Muscle layer of duodenum (tissue), 2 donors: ENCODE measurements at regions not wholly inside any gene's neighbourhood (a gene's known extent, or its start where the extent isn't known, plus 50 kb on each side); places are given as distances from the start of the nearest gene placed in this dataset.

Source experiments
- H3K27ac ChIP-seq: one replicate; pipeline ENCODE4 v1.7.0; 2013; ENCODE audit warnings: mild to moderate bottlenecking, low read length
- H3K27me3 ChIP-seq: one replicate; pipeline ENCODE4 v1.7.0; 2013; ENCODE audit warnings: low read depth, mild to moderate bottlenecking, control low read depth, low read length
- H3K36me3 ChIP-seq, 2 donors: one replicate each; pipeline ENCODE4 v1.7.0; 2013; ENCODE audit warnings: low read length in 2 of 2, control low read depth in 1 of 2, mild to moderate bottlenecking in 1 of 2; ENCODE audit not compliant: insufficient read depth in 2 of 2, control insufficient read depth in 1 of 2
- H3K4me1 ChIP-seq, 2 donors: one replicate each; pipeline ENCODE4 v1.7.0; 2013; ENCODE audit warnings: low read length in 2 of 2, mild to moderate bottlenecking in 2 of 2, control low read depth in 1 of 2, moderate library complexity in 1 of 2; ENCODE audit not compliant: insufficient read depth in 2 of 2, control insufficient read depth in 1 of 2
- H3K4me3 ChIP-seq, 2 donors: one replicate each; pipeline ENCODE4 v1.7.0; 2013; ENCODE audit warnings: low read length in 2 of 2, low read depth in 1 of 2, mild to moderate bottlenecking in 1 of 2
- H3K9me3 ChIP-seq, 2 donors: one replicate each; pipeline ENCODE4 v1.7.0; 2013; ENCODE audit warnings: low read length in 2 of 2, control low read depth in 1 of 2, mild to moderate bottlenecking in 1 of 2; ENCODE audit not compliant: control insufficient read depth in 1 of 2
- donor health status: healthy.

- Histone ChIP-seq H3K9me3 (no peaks in the 10 kb centered on the region), H3K27me3 (no peaks in the 10 kb centered on the region)
Observed at GRCh38 chr12:5295996-5296395, 135.9 kb upstream of the NTF3 start.

DNA sequence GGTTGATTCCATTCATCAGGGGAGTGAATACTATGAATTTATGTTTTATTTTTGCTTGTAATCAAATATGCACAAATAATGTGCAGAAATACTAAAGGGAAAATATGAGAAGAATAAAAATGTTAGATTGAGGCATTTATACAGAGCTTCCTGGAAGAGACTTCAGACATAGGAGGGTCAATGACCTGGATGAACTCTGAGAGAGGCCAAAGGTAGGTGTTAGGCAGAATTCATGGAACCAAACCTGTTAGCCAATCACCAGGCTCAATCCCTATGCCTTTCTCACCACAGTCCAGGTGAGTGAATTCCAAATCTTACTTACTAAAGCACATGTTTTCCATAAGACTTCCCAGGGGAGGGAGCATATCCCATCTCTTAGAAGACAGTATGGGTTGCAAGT lies 130.4 kb upstream of the NTF3 start:
- H3K27ac ChIP-seq = no peak overlapping the region

More at GRCh38 chr12:5295996-5296395, 135.9 kb upstream of the NTF3 start:
- Histone ChIP-seq H3K4me1 (no peaks in the 10 kb centered on the region), H3K36me3 (no peaks in the 10 kb centered on the region), H3K4me3 (no peak overlapping the region), H3K27ac (no peak overlapping the region)

DNA sequence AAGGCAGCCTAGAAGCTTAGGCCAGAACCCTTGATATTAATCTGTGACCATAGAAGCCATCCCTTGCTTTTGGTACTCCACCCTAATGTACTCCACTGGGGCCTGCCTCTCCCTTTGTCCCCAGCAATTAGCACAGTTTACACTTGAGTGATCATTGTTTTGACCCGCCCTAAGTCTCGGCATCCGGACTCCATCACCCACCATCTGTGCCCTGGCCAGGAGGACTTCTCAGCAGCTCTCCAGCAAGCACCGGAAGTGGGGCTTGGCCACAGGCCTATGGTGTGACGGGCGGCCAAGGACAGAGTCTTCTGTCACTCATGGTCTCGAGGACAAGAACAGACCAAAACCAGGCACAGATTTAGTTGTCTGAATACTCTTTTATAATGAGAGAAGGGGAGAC lies 126.5 kb upstream of the NTF3 start:
- H3K9me3 ChIP-seq = no peaks in the 10 kb centered on the region
- H3K4me3 ChIP-seq = no peak overlapping the region
- no peaks in the 10 kb centered on the region for H3K27me3 ChIP-seq
- no peak overlapping the region for H3K27ac ChIP-seq
- no peaks in the 10 kb centered on the region for H3K4me1 ChIP-seq
- no peaks in the 10 kb centered on the region for H3K36me3 ChIP-seq

More for the DNA sequence above, 130.4 kb upstream of the NTF3 start:
- Histone ChIP-seq H3K36me3 (no peaks in the 10 kb centered on the region), H3K4me3 (no peak overlapping the region), H3K4me1 (no peaks in the 10 kb centered on the region), H3K27me3 (no peaks in the 10 kb centered on the region), H3K9me3 (no peaks in the 10 kb centered on the region)

GRCh38 chr12:5305886-5306545 lies 125.9 kb upstream of the NTF3 start:
- no peak overlapping the region for H3K4me3 ChIP-seq
- H3K4me1 ChIP-seq = no peaks in the 10 kb centered on the region
- no peak overlapping the region for H3K27ac ChIP-seq

DNA sequence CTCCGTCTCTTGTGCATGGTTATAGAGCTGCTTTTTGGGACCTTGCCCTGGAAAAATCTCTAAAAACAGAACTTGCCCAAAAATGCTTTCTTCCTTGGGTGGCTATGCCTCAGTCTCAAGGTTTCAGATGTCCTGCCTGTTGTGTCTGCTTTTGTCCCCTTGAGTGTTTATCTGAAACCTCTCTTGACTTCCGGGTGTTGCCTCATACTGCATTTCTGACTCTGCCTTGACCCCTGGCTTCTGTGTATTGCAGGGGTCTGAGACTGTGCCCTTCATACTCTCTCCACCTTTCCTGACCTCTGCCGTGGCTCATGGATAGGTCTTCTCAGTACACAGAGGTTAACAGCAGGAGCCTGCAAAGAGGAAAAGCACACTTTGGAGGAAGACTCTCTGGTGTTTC lies 124.8 kb upstream of the NTF3 start:
- H3K27me3 ChIP-seq = no peaks in the 10 kb centered on the region
- H3K9me3 ChIP-seq = no peaks in the 10 kb centered on the region
- H3K4me3 ChIP-seq = no peak overlapping the region
- H3K4me1 ChIP-seq = no peaks in the 10 kb centered on the region
- H3K36me3 ChIP-seq = no peaks in the 10 kb centered on the region
- no peak overlapping the region for H3K27ac ChIP-seq

More at GRCh38 chr12:5305886-5306545, 125.9 kb upstream of the NTF3 start:
- no peaks in the 10 kb centered on the region for H3K9me3 ChIP-seq
- H3K27me3 ChIP-seq = no peaks in the 10 kb centered on the region
- H3K36me3 ChIP-seq = no peaks in the 10 kb centered on the region

- Histone ChIP-seq H3K27me3 (no peaks in the 10 kb centered on the region), H3K9me3 (no peaks in the 10 kb centered on the region), H3K4me1 (no peaks in the 10 kb centered on the region), H3K27ac (no peak overlapping the region), H3K4me3 (no peak overlapping the region), H3K36me3 (no peaks in the 10 kb centered on the region)
Observed at GRCh38 chr12:5308216-5308615, 123.7 kb upstream of the NTF3 start.

DNA sequence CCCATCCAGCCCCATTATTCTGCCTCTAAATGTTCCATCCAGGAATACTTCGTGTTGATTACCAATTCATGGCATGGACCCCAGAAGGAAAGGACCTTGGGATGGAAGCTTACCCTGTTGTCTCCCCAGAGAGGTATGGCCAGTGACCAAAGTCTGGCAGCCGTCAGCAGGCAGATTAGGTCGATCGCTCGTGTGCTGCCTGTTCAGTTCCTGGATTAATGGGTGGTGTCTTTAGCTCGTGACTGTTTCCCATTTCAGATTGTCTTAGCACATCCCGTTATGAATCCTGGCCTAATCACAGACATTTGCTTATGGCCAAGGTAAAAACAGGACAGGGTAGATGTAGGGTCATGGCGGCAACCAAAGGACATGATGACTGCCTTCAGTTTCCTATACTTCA lies 122.9 kb upstream of the NTF3 start:
- H3K9me3 ChIP-seq = peaks cover 0 to 3% of the 10 kb centered on the region in 2 donors
- no peaks in the 10 kb centered on the region for H3K27me3 ChIP-seq
- H3K4me1 ChIP-seq = no peaks in the 10 kb centered on the region
- no peak overlapping the region for H3K4me3 ChIP-seq
- H3K36me3 ChIP-seq = no peaks in the 10 kb centered on the region
- H3K27ac ChIP-seq = no peak overlapping the region

GRCh38 chr12:5309654-5310053 lies 122.3 kb upstream of the NTF3 start:
- Histone ChIP-seq H3K4me3 (no peak overlapping the region), H3K27me3 (no peaks in the 10 kb centered on the region), H3K36me3 (no peaks in the 10 kb centered on the region), H3K9me3 (peaks cover 3 to 7% of the 10 kb centered on the region in 2 donors), H3K27ac (no peak overlapping the region), H3K4me1 (no peaks in the 10 kb centered on the region)

DNA sequence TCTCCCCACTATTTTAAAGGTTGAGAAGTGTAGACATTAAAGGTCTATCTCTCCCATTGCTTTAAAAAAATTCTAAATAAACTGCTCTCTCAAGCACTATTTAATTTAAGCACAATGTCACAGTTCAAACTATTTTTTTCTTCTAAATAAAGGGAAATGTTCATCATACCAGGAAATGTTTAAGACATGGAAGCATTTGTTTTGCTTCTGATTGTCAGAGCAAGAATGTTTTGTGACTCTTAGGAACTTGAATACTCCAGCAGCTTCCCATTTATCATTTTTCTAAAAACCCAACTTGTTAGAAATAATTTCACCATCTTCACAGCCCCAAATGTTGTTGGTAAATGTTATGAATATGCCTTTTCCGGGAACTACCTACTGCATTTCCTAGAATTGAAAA lies 121.8 kb upstream of the NTF3 start:
- Histone ChIP-seq H3K4me3 (no peak overlapping the region), H3K4me1 (no peaks in the 10 kb centered on the region), H3K36me3 (no peaks in the 10 kb centered on the region), H3K27me3 (no peaks in the 10 kb centered on the region), H3K27ac (no peak overlapping the region), H3K9me3 (peaks cover 3 to 7% of the 10 kb centered on the region in 2 donors)

- Histone ChIP-seq H3K27ac (no peak overlapping the region), H3K4me1 (no peaks in the 10 kb centered on the region), H3K27me3 (no peaks in the 10 kb centered on the region), H3K36me3 (no peaks in the 10 kb centered on the region), H3K9me3 (peaks cover 3 to 7% of the 10 kb centered on the region in 2 donors), H3K4me3 (no peak overlapping the region)
Observed at GRCh38 chr12:5317556-5317955, 114.4 kb upstream of the NTF3 start.

GRCh38 chr12:5318874-5319273 lies 113.0 kb upstream of the NTF3 start:
- Histone ChIP-seq H3K27ac (no peak overlapping the region), H3K4me1 (no peaks in the 10 kb centered on the region), H3K36me3 (no peaks in the 10 kb centered on the region), H3K4me3 (no peak overlapping the region), H3K9me3 (peaks cover 3 to 6% of the 10 kb centered on the region in 2 donors), H3K27me3 (no peaks in the 10 kb centered on the region)
